HepG2 (cell line): ENCODE measurements at regions not wholly inside any gene's neighbourhood (a gene's known extent, or its start where the extent isn't known, plus 50 kb on each side); places are given as distances from the start of the nearest gene placed in this dataset.

Experiments
- CREM ChIP-seq, 2 experiments: sonication (generic) in 1 of 2; formaldehyde crosslinking in 1 of 2; IDR thresholded peaks; 2 replicates each; pipeline versions ENCODE4 v1.4.0 to v1.6.1; 2016 to 2020; ENCODE audit warnings: antibody characterized with exemption in 1 of 2, mild to moderate bottlenecking in 1 of 2, missing genetic modification reagents in 1 of 2
- FOXA3 ChIP-seq: IDR thresholded peaks from 2 replicates; pipeline ENCODE4 v1.6.1; 2016; ENCODE audit warnings: missing genetic modification reagents, missing compliant biosample characterization
- FOXK1 ChIP-seq: sonication (generic); formaldehyde crosslinking; IDR thresholded peaks from 2 replicates; pipeline ENCODE4 v1.4.0; 2020; ENCODE audit warnings: low read depth, missing genetic modification reagents, borderline replicate concordance
- KDM5A ChIP-seq: fragments of 200-600 bp; sonication (generic); IDR thresholded peaks from 2 replicates; pipeline ENCODE4 v1.7.0; 2018; ENCODE audit warnings: antibody characterized with exemption, mild to moderate bottlenecking, low read length, borderline replicate concordance
- NCOA1 ChIP-seq: sonication (generic); formaldehyde crosslinking; IDR thresholded peaks from 2 replicates; pipeline ENCODE4 v1.9.0; 2021; ENCODE audit warnings: missing genetic modification reagents
- ONECUT2 ChIP-seq: sonication (generic); formaldehyde crosslinking; IDR thresholded peaks from 2 replicates; pipeline ENCODE4 v1.4.0; 2020; ENCODE audit warnings: missing genetic modification reagents
- PRPF4 ChIP-seq: fragments of 200-400 bp; formaldehyde crosslinking; IDR thresholded peaks from 2 replicates; pipeline ENCODE4 v1.6.1; 2016; ENCODE audit warnings: low read length, low read depth; ENCODE audit not compliant: poor library complexity, severe bottlenecking
- SIX1 ChIP-seq: sonication (generic); formaldehyde crosslinking; IDR thresholded peaks from 2 replicates; pipeline ENCODE4 v1.4.0; 2020; ENCODE audit warnings: missing genetic modification reagents, borderline replicate concordance
- SMAD3 ChIP-seq: sonication (generic); formaldehyde crosslinking; IDR thresholded peaks from 2 replicates; pipeline ENCODE4 v1.4.0; 2020; ENCODE audit warnings: missing genetic modification reagents
- SMARCC2 ChIP-seq: fragments of 450-650 bp; IDR thresholded peaks from 2 replicates; pipeline ENCODE4 v1.6.1; 2017; ENCODE audit warnings: antibody characterized with exemption, mild to moderate bottlenecking
- SNAI1 ChIP-seq: sonication (generic); formaldehyde crosslinking; IDR thresholded peaks from 2 replicates; pipeline ENCODE4 v1.5.0; 2020; ENCODE audit warnings: mild to moderate bottlenecking, missing genetic modification reagents, borderline replicate concordance
- SP4 ChIP-seq: sonication (generic); formaldehyde crosslinking; IDR thresholded peaks from 2 replicates; pipeline ENCODE4 v1.8.1; 2023; ENCODE audit warnings: mild to moderate bottlenecking, missing genetic modification reagents
- ZBTB7B ChIP-seq: sonication (generic); formaldehyde crosslinking; IDR thresholded peaks from 2 replicates; pipeline ENCODE4 v1.4.0; 2020; ENCODE audit warnings: missing genetic modification reagents
- ZFY ChIP-seq: sonication (generic); formaldehyde crosslinking; IDR thresholded peaks from 2 replicates; pipeline ENCODE4 v1.4.0; 2020; ENCODE audit warnings: missing genetic modification reagents
- ZKSCAN5 ChIP-seq: sonication (generic); formaldehyde crosslinking; IDR thresholded peaks from 2 replicates; pipeline ENCODE4 v1.5.1; 2020; ENCODE audit warnings: mild to moderate bottlenecking, missing genetic modification reagents
- ZNF337 ChIP-seq: sonication (generic); formaldehyde crosslinking; IDR thresholded peaks from 2 replicates; pipeline ENCODE4 v1.5.1; 2020; ENCODE audit warnings: missing genetic modification reagents, low read depth, mild to moderate bottlenecking, borderline replicate concordance
- ZNF367 ChIP-seq: sonication (generic); formaldehyde crosslinking; IDR thresholded peaks from 2 replicates; pipeline ENCODE4 v1.4.0; 2020; ENCODE audit warnings: missing genetic modification reagents, borderline replicate concordance
- ZNF562 ChIP-seq: sonication (generic); formaldehyde crosslinking; IDR thresholded peaks from 2 replicates; pipeline ENCODE4 v1.8.0; 2022; ENCODE audit warnings: missing genetic modification reagents, borderline replicate concordance
- ZNF879 ChIP-seq: sonication (generic); formaldehyde crosslinking; IDR thresholded peaks from 2 replicates; pipeline ENCODE4 v1.8.1; 2023; ENCODE audit warnings: missing genetic modification reagents
- TF ChIP-seq, protein P1 (sequence below): sonication (generic); formaldehyde crosslinking; IDR thresholded peaks from 2 replicates; pipeline ENCODE4 v1.4.0; 2020; ENCODE audit warnings: mild to moderate bottlenecking, missing genetic modification reagents
- TF ChIP-seq, protein P2 (sequence below): sonication (generic); formaldehyde crosslinking; IDR thresholded peaks from 2 replicates; pipeline ENCODE4 v1.8.0; 2022; ENCODE audit warnings: missing genetic modification reagents, mild to moderate bottlenecking, borderline replicate concordance
- TF ChIP-seq, protein P3 (sequence below): IDR thresholded peaks from 2 replicates; pipeline ENCODE4 v1.6.1; 2016; ENCODE audit warnings: mild to moderate bottlenecking, missing biosample characterization, missing genetic modification reagents
- TF ChIP-seq, protein P4 (sequence below): sonication (generic); formaldehyde crosslinking; conservative IDR thresholded peaks from 2 replicates; pipeline ENCODE4 v1.4.0; 2020; ENCODE audit warnings: missing genetic modification reagents

DNA sequence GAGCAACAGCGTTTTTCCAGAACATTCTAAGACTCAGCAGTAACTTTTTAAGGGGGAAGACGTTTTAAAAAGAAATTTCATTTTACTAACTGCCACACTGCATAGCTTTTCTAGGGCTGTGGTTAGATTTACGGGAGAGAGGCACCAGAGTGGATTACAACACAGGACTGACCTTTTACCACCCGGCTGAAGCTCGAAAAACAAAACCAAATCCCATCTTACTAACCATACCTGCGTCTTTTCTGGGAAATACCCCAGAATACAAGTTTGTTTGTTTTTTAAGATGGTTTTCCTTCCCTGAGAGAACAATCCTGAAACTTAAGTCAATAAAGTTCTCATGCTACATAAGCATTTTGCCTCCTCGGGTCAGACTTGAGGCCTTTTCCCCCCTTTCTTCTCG, 209.3 kb upstream of the SOX4 start (continued):
- TF ChIP-seq FOXK1 (CRISPR knock-in tag) (no peak), SP4 (CRISPR knock-in tag) (no peak), NCOA1 (CRISPR knock-in tag) (no peak), SMAD3 (CRISPR knock-in tag) (no peak), SNAI1 (CRISPR knock-in tag) (no peak), SIX1 (no peak), ZNF562 (CRISPR knock-in tag) (no peak), SMARCC2 (no peak), ZFY (CRISPR knock-in tag) (no peak), KDM5A (no peak), ZNF367 (CRISPR knock-in tag) (no peak), ZKSCAN5 (no peak), ZBTB7B (no peak), ONECUT2 (no peak), ZNF337 (CRISPR knock-in tag) (no peak), FOXA3 (CRISPR knock-in tag) (peak; percentile 52), ZNF879 (CRISPR knock-in tag) (no peak), PRPF4 (no peak), CREM (IDR thresholded peaks at IDR 0.05) (no peak), CREM (CRISPR knock-in tag; IDR thresholded peaks at IDR 0.05) (no peak)
- TF ChIP-seq, protein P1, sequence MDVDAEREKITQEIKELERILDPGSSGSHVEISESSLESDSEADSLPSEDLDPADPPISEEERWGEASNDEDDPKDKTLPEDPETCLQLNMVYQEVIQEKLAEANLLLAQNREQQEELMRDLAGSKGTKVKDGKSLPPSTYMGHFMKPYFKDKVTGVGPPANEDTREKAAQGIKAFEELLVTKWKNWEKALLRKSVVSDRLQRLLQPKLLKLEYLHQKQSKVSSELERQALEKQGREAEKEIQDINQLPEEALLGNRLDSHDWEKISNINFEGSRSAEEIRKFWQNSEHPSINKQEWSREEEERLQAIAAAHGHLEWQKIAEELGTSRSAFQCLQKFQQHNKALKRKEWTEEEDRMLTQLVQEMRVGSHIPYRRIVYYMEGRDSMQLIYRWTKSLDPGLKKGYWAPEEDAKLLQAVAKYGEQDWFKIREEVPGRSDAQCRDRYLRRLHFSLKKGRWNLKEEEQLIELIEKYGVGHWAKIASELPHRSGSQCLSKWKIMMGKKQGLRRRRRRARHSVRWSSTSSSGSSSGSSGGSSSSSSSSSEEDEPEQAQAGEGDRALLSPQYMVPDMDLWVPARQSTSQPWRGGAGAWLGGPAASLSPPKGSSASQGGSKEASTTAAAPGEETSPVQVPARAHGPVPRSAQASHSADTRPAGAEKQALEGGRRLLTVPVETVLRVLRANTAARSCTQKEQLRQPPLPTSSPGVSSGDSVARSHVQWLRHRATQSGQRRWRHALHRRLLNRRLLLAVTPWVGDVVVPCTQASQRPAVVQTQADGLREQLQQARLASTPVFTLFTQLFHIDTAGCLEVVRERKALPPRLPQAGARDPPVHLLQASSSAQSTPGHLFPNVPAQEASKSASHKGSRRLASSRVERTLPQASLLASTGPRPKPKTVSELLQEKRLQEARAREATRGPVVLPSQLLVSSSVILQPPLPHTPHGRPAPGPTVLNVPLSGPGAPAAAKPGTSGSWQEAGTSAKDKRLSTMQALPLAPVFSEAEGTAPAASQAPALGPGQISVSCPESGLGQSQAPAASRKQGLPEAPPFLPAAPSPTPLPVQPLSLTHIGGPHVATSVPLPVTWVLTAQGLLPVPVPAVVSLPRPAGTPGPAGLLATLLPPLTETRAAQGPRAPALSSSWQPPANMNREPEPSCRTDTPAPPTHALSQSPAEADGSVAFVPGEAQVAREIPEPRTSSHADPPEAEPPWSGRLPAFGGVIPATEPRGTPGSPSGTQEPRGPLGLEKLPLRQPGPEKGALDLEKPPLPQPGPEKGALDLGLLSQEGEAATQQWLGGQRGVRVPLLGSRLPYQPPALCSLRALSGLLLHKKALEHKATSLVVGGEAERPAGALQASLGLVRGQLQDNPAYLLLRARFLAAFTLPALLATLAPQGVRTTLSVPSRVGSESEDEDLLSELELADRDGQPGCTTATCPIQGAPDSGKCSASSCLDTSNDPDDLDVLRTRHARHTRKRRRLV (CRISPR knock-in tag) = no peak
- TF ChIP-seq, protein P2, sequence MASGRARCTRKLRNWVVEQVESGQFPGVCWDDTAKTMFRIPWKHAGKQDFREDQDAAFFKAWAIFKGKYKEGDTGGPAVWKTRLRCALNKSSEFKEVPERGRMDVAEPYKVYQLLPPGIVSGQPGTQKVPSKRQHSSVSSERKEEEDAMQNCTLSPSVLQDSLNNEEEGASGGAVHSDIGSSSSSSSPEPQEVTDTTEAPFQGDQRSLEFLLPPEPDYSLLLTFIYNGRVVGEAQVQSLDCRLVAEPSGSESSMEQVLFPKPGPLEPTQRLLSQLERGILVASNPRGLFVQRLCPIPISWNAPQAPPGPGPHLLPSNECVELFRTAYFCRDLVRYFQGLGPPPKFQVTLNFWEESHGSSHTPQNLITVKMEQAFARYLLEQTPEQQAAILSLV (CRISPR knock-in tag) = no peak
- TF ChIP-seq, protein P3, sequence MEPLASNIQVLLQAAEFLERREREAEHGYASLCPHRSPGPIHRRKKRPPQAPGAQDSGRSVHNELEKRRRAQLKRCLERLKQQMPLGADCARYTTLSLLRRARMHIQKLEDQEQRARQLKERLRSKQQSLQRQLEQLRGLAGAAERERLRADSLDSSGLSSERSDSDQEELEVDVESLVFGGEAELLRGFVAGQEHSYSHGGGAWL (CRISPR knock-in tag) = no peak
- TF ChIP-seq, protein P4, sequence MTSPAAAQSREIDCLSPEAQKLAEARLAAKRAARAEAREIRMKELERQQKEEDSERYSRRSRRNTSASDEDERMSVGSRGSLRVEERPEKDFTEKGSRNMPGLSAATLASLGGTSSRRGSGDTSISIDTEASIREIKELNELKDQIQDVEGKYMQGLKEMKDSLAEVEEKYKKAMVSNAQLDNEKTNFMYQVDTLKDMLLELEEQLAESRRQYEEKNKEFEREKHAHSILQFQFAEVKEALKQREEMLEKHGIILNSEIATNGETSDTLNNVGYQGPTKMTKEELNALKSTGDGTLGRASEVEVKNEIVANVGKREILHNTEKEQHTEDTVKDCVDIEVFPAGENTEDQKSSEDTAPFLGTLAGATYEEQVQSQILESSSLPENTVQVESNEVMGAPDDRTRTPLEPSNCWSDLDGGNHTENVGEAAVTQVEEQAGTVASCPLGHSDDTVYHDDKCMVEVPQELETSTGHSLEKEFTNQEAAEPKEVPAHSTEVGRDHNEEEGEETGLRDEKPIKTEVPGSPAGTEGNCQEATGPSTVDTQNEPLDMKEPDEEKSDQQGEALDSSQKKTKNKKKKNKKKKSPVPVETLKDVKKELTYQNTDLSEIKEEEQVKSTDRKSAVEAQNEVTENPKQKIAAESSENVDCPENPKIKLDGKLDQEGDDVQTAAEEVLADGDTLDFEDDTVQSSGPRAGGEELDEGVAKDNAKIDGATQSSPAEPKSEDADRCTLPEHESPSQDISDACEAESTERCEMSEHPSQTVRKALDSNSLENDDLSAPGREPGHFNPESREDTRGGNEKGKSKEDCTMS (CRISPR knock-in tag) = no peak
- TF ChIP-seq, all 625 proteins: peak for 23
